Hypothalamus (tissue), 51 donors: ENCODE measurements at regions not wholly inside any gene's neighbourhood (a gene's known extent, or its start where the extent isn't known, plus 50 kb on each side); places are given as distances from the start of the nearest gene placed in this dataset.
A peak's percentile ranks its signal among the peaks of the same experiment; 100 is the strongest.

Source experiments
- DNase-seq, 51 donors: peaks; one replicate each; lab custom pipeline; 2025; lab: John Stamatoyannopoulos, UW

GRCh38 chr1:168991667-168992475, 114.6 kb upstream of the ATP1B1 start:
- no peak for DNase-seq

GRCh38 chr1:169001353-169001752, 105.1 kb upstream of the ATP1B1 start:
- DNase-seq = no peak

- peak in 4 of 51 donors; percentile 1 to 20 (median 7) for DNase-seq
Observed at GRCh38 chr1:169003864-169004516, 102.5 kb upstream of the ATP1B1 start.

- DNase-seq = peak in 15 of 51 donors; percentile 1 to 53 (median 8)
Observed at GRCh38 chr1:169005776-169006175, 100.7 kb upstream of the ATP1B1 start.

GRCh38 chr1:169009666-169010065, 96.8 kb upstream of the ATP1B1 start:
- DNase-seq = no peak

GRCh38 chr1:169012416-169012815, 94.1 kb upstream of the ATP1B1 start:
- DNase-seq = no peak

GRCh38 chr1:169013821-169014220, 92.7 kb upstream of the ATP1B1 start:
- DNase-seq = no peak

- DNase-seq = no peak
Observed at GRCh38 chr1:169015464-169015863, 91.0 kb upstream of the ATP1B1 start.

GRCh38 chr1:169018751-169019150, 87.7 kb upstream of the ATP1B1 start:
- no peak for DNase-seq

- no peak for DNase-seq
Observed at GRCh38 chr1:169019419-169020058, 87.0 kb upstream of the ATP1B1 start.

GRCh38 chr1:169020684-169021083, 85.8 kb upstream of the ATP1B1 start:
- DNase-seq = no peak

- no peak for DNase-seq
Observed at GRCh38 chr1:169022648-169023047, 83.8 kb upstream of the ATP1B1 start.

- DNase-seq = no peak
Observed at GRCh38 chr1:169024255-169024654, 82.2 kb upstream of the ATP1B1 start.

GRCh38 chr1:169024800-169025271, 81.7 kb upstream of the ATP1B1 start:
- no peak for DNase-seq

GRCh38 chr1:169025412-169025811, 81.1 kb upstream of the ATP1B1 start:
- no peak for DNase-seq

- no peak for DNase-seq
Observed at GRCh38 chr1:169027607-169028320, 78.7 kb upstream of the ATP1B1 start.

GRCh38 chr1:169031566-169032224, 74.8 kb upstream of the ATP1B1 start:
- DNase-seq = no peak

- DNase-seq = no peak
Observed at GRCh38 chr1:169041366-169041765, 65.1 kb upstream of the ATP1B1 start.

GRCh38 chr1:169042377-169042776, 64.1 kb upstream of the ATP1B1 start:
- no peak for DNase-seq

GRCh38 chr1:169043823-169044222, 62.7 kb upstream of the ATP1B1 start:
- DNase-seq = no peak
